ENCODE measurements at regions not wholly inside any gene's neighbourhood (a gene's known extent, or its start where the extent isn't known, plus 50 kb on each side); places are given as distances from the start of the nearest gene placed in this dataset.
"Not testable (repeated sequence)": the region's sequence is repeated elsewhere in the genome, so short reads cannot be mapped to it uniquely, and the experiment has no call there.

DNA sequence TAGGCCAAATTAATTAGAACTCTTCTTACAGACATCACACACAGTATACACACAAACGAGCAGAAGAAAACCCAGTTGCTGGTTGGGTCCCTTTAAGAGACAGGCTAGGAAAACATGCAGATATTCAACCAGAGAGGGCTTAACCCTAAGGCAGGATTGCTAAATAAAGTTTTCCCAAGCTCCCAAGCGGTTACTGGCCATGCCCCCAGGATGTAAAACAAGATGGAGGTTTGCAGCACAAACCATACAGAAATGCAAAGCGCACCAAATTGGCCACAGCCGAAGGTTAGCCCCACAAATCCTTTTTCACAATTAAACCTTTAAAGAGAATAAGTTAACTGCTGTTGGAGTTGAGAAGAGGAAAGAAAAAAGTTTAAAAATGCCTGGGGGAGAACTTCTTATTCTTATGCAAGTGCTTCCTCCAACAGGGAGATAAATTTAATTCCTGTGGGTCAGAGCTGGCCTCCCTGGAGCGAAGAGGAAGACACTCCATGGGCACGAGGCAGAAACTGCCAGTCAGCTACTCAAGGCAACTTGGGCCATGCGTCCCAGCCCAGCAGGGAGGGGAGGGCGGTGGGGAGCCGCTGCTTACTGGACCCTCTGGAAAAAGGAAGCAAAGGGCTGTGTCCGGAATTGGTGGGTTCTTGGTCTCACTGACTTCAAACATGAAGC lies 167.6 kb upstream of the ARSJ start:
- peaks cover 10% of the 10 kb centered on the region for H3K4me1 Mint-ChIP-seq
- WGBS (ENCODE audit: insufficient coverage): 45% methylated on average over 7 of the region's 10 CpGs
- intact Hi-C loops (cut with micrococcal nuclease): no loop called here

GRCh38 chr4:114147619-114148208 lies 168.3 kb upstream of the ARSJ start:
- not testable (repeated sequence) for DNase-seq, H3K27ac Mint-ChIP-seq
- H3K4me2 ChIP-seq (replicated peaks; ENCODE audit: extremely low read depth, low read length, poor library complexity, severe bottlenecking): peak overlapping the region; percentile 38

More for the DNA sequence above, 167.6 kb upstream of the ARSJ start:
- H3K27me3 ChIP-seq (ENCODE audit: control insufficient read depth in 2 of 2, insufficient read depth in 2 of 2, low read length in 2 of 2): no peaks in the 10 kb centered on the region
- H3K27ac ChIP-seq (ENCODE audit: low read depth in 1 of 2, low read length in 2 of 2): no peak overlapping the region
- H3K36me3 ChIP-seq (replicated peaks in 1 of 2; ENCODE audit: control insufficient read depth in 1 of 2, insufficient read depth in 2 of 2, low read length in 2 of 2): no peaks in the 10 kb centered on the region
- H3K4me3 Mint-ChIP-seq: peak overlapping the region; percentile 28 to 84
- H3K4me1 ChIP-seq (ENCODE audit: control insufficient read depth in 1 of 2, insufficient read depth in 2 of 2, low read length in 2 of 2): peaks cover 0 to 2% of the 10 kb centered on the region in 2 donors
- peaks cover 0 to 8% of the 10 kb centered on the region in 2 donors for H3K9me3 ChIP-seq (replicated peaks in 1 of 2; ENCODE audit: control insufficient read depth in 1 of 2, insufficient read depth in 1 of 2, low read length in 2 of 2)
- H3K79me2 ChIP-seq (ENCODE audit: insufficient read depth, low read length): no peaks in the 10 kb centered on the region
- DNase-seq: no peak
- H2AFZ ChIP-seq (ENCODE audit: insufficient read depth, low read depth, low read length, poor library complexity, severe bottlenecking): peak overlapping the region; percentile 4
- H3K9ac ChIP-seq (ENCODE audit: insufficient read depth, low read length, poor library complexity, severe bottlenecking): no peak overlapping the region
- peak overlapping the region in 2 of 7 donors; percentile 10 to 23 for H3K27ac Mint-ChIP-seq
- H3K4me3 ChIP-seq (replicated peaks in 1 of 3; ENCODE audit: low read depth in 2 of 3, low read length in 3 of 3): peak overlapping the region in 1 of 3 experiments; percentile 46
- TF ChIP-seq CTCF (IDR thresholded peaks at IDR 0.05): no peak
- H3K36me3 Mint-ChIP-seq: no peaks in the 10 kb centered on the region
- peak overlapping the region; percentile 38 for H3K4me2 ChIP-seq (replicated peaks; ENCODE audit: extremely low read depth, low read length, poor library complexity, severe bottlenecking)
- H3K9me3 Mint-ChIP-seq: peaks cover 0 to 17% (median 3%) of the 10 kb centered on the region in 7 donors
- no peaks in the 10 kb centered on the region for H4K20me1 ChIP-seq (ENCODE audit: insufficient read depth, low read length)
- peaks cover 0 to 2% (median 0%) of the 10 kb centered on the region in 3 donors for H3K27me3 Mint-ChIP-seq (ENCODE audit: low read depth in 3 of 3)

DNA sequence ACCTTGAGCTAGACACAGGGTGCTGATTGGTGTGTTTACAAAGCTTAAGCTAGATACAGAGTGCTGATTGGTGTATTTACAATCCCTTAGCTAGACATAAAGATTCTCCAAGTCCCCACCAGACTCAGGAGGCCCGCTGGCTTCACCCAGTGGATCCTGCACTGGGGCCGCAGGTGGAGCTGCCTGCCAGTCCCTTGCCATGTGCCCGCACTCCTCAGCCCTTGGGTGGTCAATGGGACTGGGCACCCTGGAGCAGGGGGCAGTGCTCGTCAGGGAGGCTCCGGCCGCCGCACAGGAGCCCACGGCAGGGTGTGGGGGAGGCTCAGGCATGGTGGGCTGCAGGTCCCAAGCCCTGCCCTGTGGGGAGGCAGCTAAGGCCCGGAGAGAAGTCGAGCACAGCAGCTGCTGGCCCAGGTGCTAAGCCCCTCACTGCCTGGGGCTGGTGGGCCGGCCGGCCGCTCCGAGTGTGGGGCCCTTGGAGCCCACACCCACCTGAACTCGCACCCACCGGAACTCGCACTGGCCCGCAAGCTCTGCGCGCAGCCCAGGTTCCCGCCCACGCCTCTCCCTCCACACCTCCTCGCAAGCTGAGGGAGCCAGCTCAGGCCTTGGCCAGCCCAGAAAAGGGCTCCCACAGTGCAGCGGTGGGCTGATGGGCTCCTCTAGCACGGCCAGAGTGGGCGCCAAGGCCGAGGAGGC lies 169.1 kb upstream of the ARSJ start:
- H3K27me3 Mint-ChIP-seq (ENCODE audit: low read depth in 3 of 3); H3K27ac Mint-ChIP-seq; H2AFZ ChIP-seq (ENCODE audit: insufficient read depth, low read depth, low read length, poor library complexity, severe bottlenecking); H3K79me2 ChIP-seq (ENCODE audit: insufficient read depth, low read length); H3K36me3 Mint-ChIP-seq; H3K27me3 ChIP-seq (ENCODE audit: control insufficient read depth in 2 of 2, insufficient read depth in 2 of 2, low read length in 2 of 2); DNase-seq; H3K36me3 ChIP-seq (replicated peaks in 1 of 2; ENCODE audit: control insufficient read depth in 1 of 2, insufficient read depth in 2 of 2, low read length in 2 of 2); H3K9ac ChIP-seq (ENCODE audit: insufficient read depth, low read length, poor library complexity, severe bottlenecking); H4K20me1 ChIP-seq (ENCODE audit: insufficient read depth, low read length); H3K4me3 ChIP-seq (replicated peaks in 1 of 3; ENCODE audit: low read depth in 2 of 3, low read length in 3 of 3); H3K4me1 ChIP-seq (ENCODE audit: control insufficient read depth in 1 of 2, insufficient read depth in 2 of 2, low read length in 2 of 2); H3K4me2 ChIP-seq (replicated peaks; ENCODE audit: extremely low read depth, low read length, poor library complexity, severe bottlenecking); H3K9me3 ChIP-seq (replicated peaks in 1 of 2; ENCODE audit: control insufficient read depth in 1 of 2, insufficient read depth in 1 of 2, low read length in 2 of 2); H3K27ac ChIP-seq (ENCODE audit: low read depth in 1 of 2, low read length in 2 of 2); intact Hi-C loops (cut with micrococcal nuclease); H3K4me3 Mint-ChIP-seq: not testable (repeated sequence)
- WGBS (ENCODE audit: insufficient coverage): 98% methylated on average over 23 of the region's 27 CpGs
- H3K4me1 Mint-ChIP-seq: peaks cover 10% of the 10 kb centered on the region
- H3K9me3 Mint-ChIP-seq: peaks cover 0 to 15% (median 3%) of the 10 kb centered on the region in 7 donors

More at GRCh38 chr4:114147619-114148208, 168.3 kb upstream of the ARSJ start:
- Mint-ChIP-seq H3K9me3 (peaks cover 0 to 17% (median 3%) of the 10 kb centered on the region in 7 donors), H3K4me3 (peak overlapping the region; percentile 28 to 84), H3K4me1 (peaks cover 10% of the 10 kb centered on the region)
- Histone ChIP-seq H2AFZ (ENCODE audit: insufficient read depth, low read depth, low read length, poor library complexity, severe bottlenecking) (peak overlapping the region; percentile 4), H3K4me3 (replicated peaks in 1 of 3; ENCODE audit: low read depth in 2 of 3, low read length in 3 of 3) (peak overlapping the region in 1 of 3 experiments; percentile 46)
- intact Hi-C loops (cut with micrococcal nuclease); H4K20me1 ChIP-seq (ENCODE audit: insufficient read depth, low read length); H3K27me3 ChIP-seq (ENCODE audit: control insufficient read depth in 2 of 2, insufficient read depth in 2 of 2, low read length in 2 of 2); H3K79me2 ChIP-seq (ENCODE audit: insufficient read depth, low read length); H3K9ac ChIP-seq (ENCODE audit: insufficient read depth, low read length, poor library complexity, severe bottlenecking); H3K4me1 ChIP-seq (ENCODE audit: control insufficient read depth in 1 of 2, insufficient read depth in 2 of 2, low read length in 2 of 2); H3K36me3 ChIP-seq (replicated peaks in 1 of 2; ENCODE audit: control insufficient read depth in 1 of 2, insufficient read depth in 2 of 2, low read length in 2 of 2); H3K9me3 ChIP-seq (replicated peaks in 1 of 2; ENCODE audit: control insufficient read depth in 1 of 2, insufficient read depth in 1 of 2, low read length in 2 of 2); H3K27me3 Mint-ChIP-seq (ENCODE audit: low read depth in 3 of 3); H3K27ac ChIP-seq (ENCODE audit: low read depth in 1 of 2, low read length in 2 of 2); H3K36me3 Mint-ChIP-seq: not testable (repeated sequence)
- 33% methylated on average over 15 of the region's 17 CpGs for WGBS (ENCODE audit: insufficient coverage)

Data from CD14-positive monocyte (primary cell).